Pancreas (tissue), 10 donors: ENCODE measurements at regions not wholly inside any gene's neighbourhood (a gene's known extent, or its start where the extent isn't known, plus 50 kb on each side); places are given as distances from the start of the nearest gene placed in this dataset.

Source experiments
- ATAC-seq, 4 donors: fragments of 200-7000 bp; cut with Tn5 transposase; one replicate each; pipeline versions ENCODE4 v1.8.0 to v1.9.1; 2020; ENCODE audit warnings: mild to moderate bottlenecking in 4 of 4, moderate library complexity in 4 of 4
- DNase-seq, 6 donors: peaks; one replicate each; pipeline ENCODE4 v3.0.0-alpha.2; 2020
- FAIRE-seq: peaks from 2 replicates; lab custom pipeline; 2012; peaks lifted over from hg19 to GRCh38; lab: Jason Lieb, UNC
- H3K27ac ChIP-seq, 4 donors: fragments of 200-600 bp; sonication (generic); 1 replicate in 3 of 4; 2 replicates in 1 of 4; pipeline versions ENCODE4 v1.5.0 to v1.8.0; 2020
- H3K27me3 ChIP-seq, 4 donors: fragments of 200-600 bp; one replicate each; pipeline ENCODE4 v1.8.0; 2021
- H3K36me3 ChIP-seq, 3 donors: fragments of 200-600 bp; sonication (generic) in 1 of 3; one replicate each; pipeline versions ENCODE4 v1.5.0 to v1.8.0; 2020 to 2021
- H3K4me1 ChIP-seq, 3 donors: fragments of 200-600 bp; one replicate each; pipeline ENCODE4 v1.8.0; 2021
- H3K4me3 ChIP-seq, 4 donors: fragments of 200-600 bp; sonication (generic) in 2 of 4; one replicate each; pipeline versions ENCODE4 v1.5.0 to v1.8.0; 2020 to 2021
- H3K9me3 ChIP-seq, 4 donors: fragments of 200-600 bp; one replicate each; pipeline ENCODE4 v1.8.0; 2021
- WGBS, 2 donors: extraction: QIAGEN DNeasy Blood & Tissue Kit; methylation state at CpG; one replicate each; pipeline ENCODE4 v1.1.7; 2013; 5-methylcytosine and 5-hydroxymethylcytosine counted together
- intact Hi-C, 3 donors: fragments of 100-400 bp; cut with DNase I; formaldehyde crosslinking; loops; one replicate each; pipeline versions ENCODE4 v1.11.1 to v1.14.2; 2022
- TF ChIP-seq, protein P1 (sequence below), 4 donors: fragments of 200-600 bp; sonication (generic) in 3 of 4; IDR thresholded peaks; one replicate each; pipeline versions ENCODE4 v1.5.0 to v1.8.0; 2021; ENCODE audit warnings: antibody characterized with exemption in 4 of 4
- donor health status: healthy with polysubstance abuse.
- donor health status: DM: no; HTN: no; CAD: no; lungs with moderate emphysema.
- donor health status: DM: no; HTN: no; CAD: no.
- donor health status: control.
- donor health status: control.
- donor health status: Bipolar disorder and iron deficiency.
- donor health status: DM: yes; HTN: yes; CAD: no.
- donor health status: DM: no; HTN: no; CAD: no.
- donor health status: DM: no; HTN: no; CAD: no.
- donor health status: DM: yes; HTN: yes; CAD: no.

- Histone ChIP-seq H3K4me3 (no peak overlapping the region), H3K27ac (no peak overlapping the region), H3K27me3 (no peaks in the 10 kb centered on the region), H3K9me3 (no peaks in the 10 kb centered on the region), H3K36me3 (no peaks in the 10 kb centered on the region), H3K4me1 (no peaks in the 10 kb centered on the region)
- DNase-seq (no peak), FAIRE-seq (no peak), ATAC-seq (no peak)
- intact Hi-C loops, result no loop called here
- TF ChIP-seq, protein P1, sequence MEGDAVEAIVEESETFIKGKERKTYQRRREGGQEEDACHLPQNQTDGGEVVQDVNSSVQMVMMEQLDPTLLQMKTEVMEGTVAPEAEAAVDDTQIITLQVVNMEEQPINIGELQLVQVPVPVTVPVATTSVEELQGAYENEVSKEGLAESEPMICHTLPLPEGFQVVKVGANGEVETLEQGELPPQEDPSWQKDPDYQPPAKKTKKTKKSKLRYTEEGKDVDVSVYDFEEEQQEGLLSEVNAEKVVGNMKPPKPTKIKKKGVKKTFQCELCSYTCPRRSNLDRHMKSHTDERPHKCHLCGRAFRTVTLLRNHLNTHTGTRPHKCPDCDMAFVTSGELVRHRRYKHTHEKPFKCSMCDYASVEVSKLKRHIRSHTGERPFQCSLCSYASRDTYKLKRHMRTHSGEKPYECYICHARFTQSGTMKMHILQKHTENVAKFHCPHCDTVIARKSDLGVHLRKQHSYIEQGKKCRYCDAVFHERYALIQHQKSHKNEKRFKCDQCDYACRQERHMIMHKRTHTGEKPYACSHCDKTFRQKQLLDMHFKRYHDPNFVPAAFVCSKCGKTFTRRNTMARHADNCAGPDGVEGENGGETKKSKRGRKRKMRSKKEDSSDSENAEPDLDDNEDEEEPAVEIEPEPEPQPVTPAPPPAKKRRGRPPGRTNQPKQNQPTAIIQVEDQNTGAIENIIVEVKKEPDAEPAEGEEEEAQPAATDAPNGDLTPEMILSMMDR (IDR thresholded peaks at IDR 0.05), result no peak
Measured at GRCh38 chr5:97436405-97436804, 253.4 kb upstream of the RIOK2 start.

GRCh38 chr5:97443740-97444139 lies 260.7 kb upstream of the RIOK2 start:
- Histone ChIP-seq H3K4me3 (no peak overlapping the region), H3K9me3 (peaks cover 0 to 2% (median 0%) of the 10 kb centered on the region in 4 donors), H3K27me3 (no peaks in the 10 kb centered on the region), H3K36me3 (no peaks in the 10 kb centered on the region), H3K27ac (no peak overlapping the region), H3K4me1 (no peaks in the 10 kb centered on the region)
- 69 to 70% methylated on average over 5 of the region's 5 CpGs for WGBS, 2 donors
- TF ChIP-seq, protein P1 (IDR thresholded peaks at IDR 0.05), result no peak
- intact Hi-C loops, result no loop called here
- no peak for ATAC-seq
- FAIRE-seq, result no peak
- no peak for DNase-seq

- Histone ChIP-seq H3K4me3 (no peak overlapping the region), H3K27me3 (no peaks in the 10 kb centered on the region), H3K36me3 (no peaks in the 10 kb centered on the region), H3K9me3 (no peaks in the 10 kb centered on the region), H3K27ac (no peak overlapping the region), H3K4me1 (no peaks in the 10 kb centered on the region)
- intact Hi-C loops, result no loop called here
- WGBS, 2 donors, result 40 to 60% methylated on average over 3 of the region's 3 CpGs
- no peak for DNase-seq
- no peak for FAIRE-seq
- no peak for ATAC-seq
- TF ChIP-seq, protein P1 (IDR thresholded peaks at IDR 0.05), result no peak
Measured at GRCh38 chr5:97449172-97449571, 266.1 kb upstream of the RIOK2 start.

DNA sequence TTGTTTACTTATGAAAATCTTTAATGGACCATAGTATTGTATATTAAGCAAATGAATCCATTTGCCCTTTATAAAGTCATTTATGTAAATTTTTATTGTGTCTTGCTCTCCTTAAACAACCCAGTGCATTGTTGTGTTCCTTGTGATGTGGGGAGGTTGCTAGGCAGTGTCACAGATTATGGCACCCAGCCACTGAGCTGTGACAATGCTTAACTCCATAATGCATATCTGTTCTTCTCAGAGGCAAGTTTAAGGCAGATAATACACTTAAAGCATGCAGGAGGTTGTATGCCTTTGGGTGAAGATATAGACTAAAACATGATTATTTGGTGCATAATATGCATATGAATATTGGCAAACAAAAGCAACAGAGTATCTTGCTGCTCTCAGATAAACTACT lies 269.6 kb upstream of the RIOK2 start:
- TF ChIP-seq, protein P1 (IDR thresholded peaks at IDR 0.05), result no peak
- intact Hi-C loops, result no loop called here
- FAIRE-seq (no peak), ATAC-seq (no peak), DNase-seq (no peak)
- H3K27ac ChIP-seq, result no peak overlapping the region
- H3K27me3 ChIP-seq, result no peaks in the 10 kb centered on the region
- no peak overlapping the region for H3K4me3 ChIP-seq
- H3K4me1 ChIP-seq, result no peaks in the 10 kb centered on the region
- no peaks in the 10 kb centered on the region for H3K9me3 ChIP-seq
- H3K36me3 ChIP-seq, result no peaks in the 10 kb centered on the region

GRCh38 chr5:97453263-97453662 lies 270.2 kb upstream of the RIOK2 start:
- DNase-seq (no peak), ATAC-seq (no peak), FAIRE-seq (no peak)
- TF ChIP-seq, protein P1 (IDR thresholded peaks at IDR 0.05), result no peak
- H3K4me1 ChIP-seq, result no peaks in the 10 kb centered on the region
- H3K4me3 ChIP-seq, result no peak overlapping the region
- H3K9me3 ChIP-seq, result no peaks in the 10 kb centered on the region
- H3K27me3 ChIP-seq, result no peaks in the 10 kb centered on the region
- WGBS, 2 donors, result 81 to 82% methylated on average over 2 of the region's 2 CpGs
- H3K27ac ChIP-seq, result no peak overlapping the region
- H3K36me3 ChIP-seq, result no peaks in the 10 kb centered on the region
- intact Hi-C loops, result no loop called here
